Large intestine (tissue), 3 donors: ENCODE measurements at regions not wholly inside any gene's neighbourhood (a gene's known extent, or its start where the extent isn't known, plus 50 kb on each side); places are given as distances from the start of the nearest gene placed in this dataset.

Source experiments
- DNase-seq, 2 donors: peaks; one replicate each; pipeline versions ENCODE4 v3.0.0 to v3.0.0-alpha.2; 2013
- H3K27ac ChIP-seq: one replicate; pipeline ENCODE4 v1.5.1; 2013; ENCODE audit warnings: low read length
- H3K27me3 ChIP-seq: 2 replicates; pipeline ENCODE4 v1.6.1; 2013; ENCODE audit warnings: low read length; ENCODE audit not compliant: control insufficient read depth, insufficient read depth
- H3K36me3 ChIP-seq: 2 replicates; pipeline ENCODE4 v1.6.1; 2013; ENCODE audit warnings: low read length; ENCODE audit not compliant: control insufficient read depth, insufficient read depth
- H3K4me1 ChIP-seq: one replicate; pipeline ENCODE4 v1.6.1; 2013; ENCODE audit warnings: low read length; ENCODE audit not compliant: control insufficient read depth, insufficient read depth
- H3K4me3 ChIP-seq: one replicate; pipeline ENCODE4 v1.5.1; 2013; ENCODE audit warnings: low read length
- H3K9me3 ChIP-seq: one replicate; pipeline ENCODE4 v1.6.1; 2013; ENCODE audit warnings: mild to moderate bottlenecking, low read depth, low read length, moderate library complexity; ENCODE audit not compliant: control insufficient read depth
- WGBS: methylation state at CpG from one replicate; pipeline ENCODE4 v1.1.5; 2013; ENCODE audit warnings: low lambda C conversion rate; ENCODE audit not compliant: insufficient coverage; 5-methylcytosine and 5-hydroxymethylcytosine counted together

DNA sequence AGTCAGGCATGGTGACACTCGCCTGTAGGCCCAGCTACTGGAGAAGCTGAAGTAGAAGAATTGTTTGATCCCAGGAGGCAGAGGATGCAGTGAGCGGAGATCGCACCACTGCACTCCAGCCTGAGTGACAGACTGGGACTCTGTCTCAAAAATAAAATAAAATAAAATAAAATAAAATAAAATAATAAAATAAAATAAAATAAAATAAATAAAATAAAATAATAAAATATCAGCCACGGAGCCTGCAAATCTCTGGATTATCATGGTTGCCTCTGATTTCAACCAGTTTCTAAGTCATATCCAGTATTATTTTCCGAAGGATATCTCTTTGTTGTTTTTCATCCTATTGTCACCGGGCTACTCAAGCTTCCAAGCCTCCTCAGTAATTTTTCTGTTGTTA is 51.7 kb upstream of the FZD8 start:
- Histone ChIP-seq H3K36me3 (no peaks in the 10 kb centered on the region), H3K4me3 (no peak overlapping the region), H3K27ac (no peak overlapping the region), H3K4me1 (no peaks in the 10 kb centered on the region), H3K9me3 (no peaks in the 10 kb centered on the region), H3K27me3 (peaks cover 15% of the 10 kb centered on the region)
- 96% methylated on average over 5 of the region's 6 CpGs for WGBS
- no peak for DNase-seq
